VCaP (cell line): ENCODE measurements at regions not wholly inside any gene's neighbourhood (a gene's known extent, or its start where the extent isn't known, plus 50 kb on each side); places are given as distances from the start of the nearest gene placed in this dataset.
A peak's percentile ranks its signal among the peaks of the same experiment; 100 is the strongest.
"Not testable (repeated sequence)": the region's sequence is repeated elsewhere in the genome, so short reads cannot be mapped to it uniquely, and the experiment has no call there.

ENCODE experiments used
- H3K27ac ChIP-seq: fragments of 450-650 bp; 2 replicates; pipeline ENCODE4 v1.5.1; 2017
- TF ChIP-seq, protein P1 (sequence below): fragments of 450-650 bp; conservative IDR thresholded peaks from 2 replicates; pipeline ENCODE4 v1.5.1; 2017; ENCODE audit warnings: mild to moderate bottlenecking, moderate library complexity

DNA sequence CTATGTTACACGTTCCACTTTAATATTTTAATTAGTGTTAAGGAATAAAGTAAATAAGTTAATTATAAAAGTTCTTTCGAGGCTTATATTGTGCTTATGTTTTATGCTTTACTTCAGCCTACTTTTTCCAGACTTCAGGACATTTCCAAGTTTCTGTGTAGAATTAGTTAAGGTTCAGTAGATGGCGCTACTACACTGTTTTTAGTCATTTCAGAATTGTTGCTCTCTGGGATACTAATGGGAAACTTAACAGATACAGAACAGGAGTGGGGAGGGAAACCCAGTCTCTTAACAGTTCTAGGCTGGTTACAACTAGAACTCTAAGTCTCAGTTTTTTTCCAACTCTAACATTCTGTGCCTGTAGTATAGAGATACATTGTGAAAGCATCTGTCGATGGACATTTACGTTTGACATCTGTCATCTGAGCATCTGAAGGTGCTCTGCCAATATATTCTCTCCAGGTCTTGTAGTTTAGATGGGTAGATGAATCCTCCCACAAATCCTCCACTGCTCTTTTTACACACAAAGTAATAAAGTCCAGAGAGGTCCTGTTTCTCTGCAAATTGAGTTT is 56.8 kb upstream of the FAM171A1 start:
- no peak overlapping the region for H3K27ac ChIP-seq
- TF ChIP-seq, protein P1, sequence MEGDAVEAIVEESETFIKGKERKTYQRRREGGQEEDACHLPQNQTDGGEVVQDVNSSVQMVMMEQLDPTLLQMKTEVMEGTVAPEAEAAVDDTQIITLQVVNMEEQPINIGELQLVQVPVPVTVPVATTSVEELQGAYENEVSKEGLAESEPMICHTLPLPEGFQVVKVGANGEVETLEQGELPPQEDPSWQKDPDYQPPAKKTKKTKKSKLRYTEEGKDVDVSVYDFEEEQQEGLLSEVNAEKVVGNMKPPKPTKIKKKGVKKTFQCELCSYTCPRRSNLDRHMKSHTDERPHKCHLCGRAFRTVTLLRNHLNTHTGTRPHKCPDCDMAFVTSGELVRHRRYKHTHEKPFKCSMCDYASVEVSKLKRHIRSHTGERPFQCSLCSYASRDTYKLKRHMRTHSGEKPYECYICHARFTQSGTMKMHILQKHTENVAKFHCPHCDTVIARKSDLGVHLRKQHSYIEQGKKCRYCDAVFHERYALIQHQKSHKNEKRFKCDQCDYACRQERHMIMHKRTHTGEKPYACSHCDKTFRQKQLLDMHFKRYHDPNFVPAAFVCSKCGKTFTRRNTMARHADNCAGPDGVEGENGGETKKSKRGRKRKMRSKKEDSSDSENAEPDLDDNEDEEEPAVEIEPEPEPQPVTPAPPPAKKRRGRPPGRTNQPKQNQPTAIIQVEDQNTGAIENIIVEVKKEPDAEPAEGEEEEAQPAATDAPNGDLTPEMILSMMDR = peak; percentile 70

DNA sequence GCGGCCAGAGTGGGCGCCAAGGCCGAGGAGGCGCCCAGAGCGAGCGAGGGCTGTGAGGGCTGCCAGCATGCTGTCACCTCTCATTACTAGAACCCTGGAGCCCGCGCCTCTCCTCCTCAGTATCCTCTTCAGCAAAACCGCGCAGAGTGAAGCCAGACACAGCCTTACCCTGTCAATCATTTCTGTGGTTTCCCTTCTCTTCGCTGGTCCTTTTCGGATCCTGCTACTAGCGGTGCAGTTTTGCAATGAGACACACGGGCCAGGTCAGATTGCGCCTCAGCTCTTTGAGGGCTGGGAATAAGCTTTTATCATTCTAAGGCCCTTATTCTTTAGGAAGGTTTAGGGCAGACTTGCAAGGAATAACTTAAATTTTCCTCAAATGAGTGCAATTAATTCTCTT is 55.5 kb upstream of the FAM171A1 start:
- H3K27ac ChIP-seq = no peak overlapping the region
- TF ChIP-seq, protein P1 = no peak

DNA sequence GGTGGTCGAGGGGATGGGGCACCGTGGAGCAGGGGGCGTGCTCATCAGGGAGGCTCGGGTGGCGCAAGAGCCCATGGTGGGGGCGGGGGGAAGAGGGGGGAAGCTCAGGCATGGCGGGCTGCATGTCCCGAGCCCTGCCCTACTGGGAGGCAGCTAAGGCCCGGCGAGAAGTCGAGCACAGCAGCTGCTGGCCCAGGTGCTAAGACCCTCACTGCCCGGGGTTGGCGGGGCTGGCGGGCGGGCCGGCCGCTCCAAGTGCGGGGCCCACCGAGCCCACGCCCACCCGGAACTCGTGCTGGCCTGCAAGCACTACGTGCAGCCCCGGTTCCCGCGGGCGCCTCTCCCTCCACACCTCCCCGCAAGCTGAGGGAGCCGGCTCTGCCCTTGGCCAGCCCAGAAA is 55.0 kb upstream of the FAM171A1 start:
- no peak overlapping the region for H3K27ac ChIP-seq
- TF ChIP-seq, protein P1 = no peak

DNA sequence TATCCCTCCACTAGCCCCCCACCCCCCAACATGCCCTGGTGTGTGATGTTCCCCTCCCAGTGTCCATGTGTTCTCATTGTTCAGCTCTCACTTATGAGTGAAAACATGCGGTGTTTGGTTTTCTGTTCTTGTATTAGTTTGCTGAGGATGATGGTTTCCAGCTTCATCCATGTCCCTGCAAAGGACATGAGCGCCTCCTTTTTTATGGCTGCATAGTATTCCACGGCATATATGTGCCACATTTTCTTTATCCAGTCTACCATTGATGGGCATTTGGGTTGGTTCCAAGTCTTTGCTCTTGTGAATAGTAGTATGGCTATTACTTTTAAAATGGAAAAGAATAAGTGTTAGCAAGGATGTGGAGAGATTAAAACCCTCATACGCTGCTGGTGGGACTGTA is 50.8 kb upstream of the FAM171A1 start:
- not testable (repeated sequence) for H3K27ac ChIP-seq
